ENCODE measurements at regions not wholly inside any gene's neighbourhood (a gene's known extent, or its start where the extent isn't known, plus 50 kb on each side); places are given as distances from the start of the nearest gene placed in this dataset.

DNA sequence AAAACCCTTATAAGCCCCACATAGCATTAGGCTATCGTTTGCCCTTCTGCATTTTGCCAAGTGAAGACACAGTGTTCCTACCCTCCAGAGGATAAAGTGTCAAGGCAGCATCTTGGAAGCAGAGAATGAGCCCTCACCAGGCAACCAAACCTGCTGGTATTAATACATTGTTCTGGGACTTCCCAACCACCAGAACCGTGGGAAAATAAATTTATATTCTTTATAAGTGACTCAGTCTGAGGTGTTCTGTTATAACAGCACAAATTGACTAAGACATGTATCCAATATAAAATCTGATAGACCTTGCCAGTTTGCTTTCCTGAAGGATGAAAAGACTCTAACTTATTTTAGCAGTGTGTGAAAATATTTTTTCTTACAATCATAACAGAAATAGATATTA is 792.5 kb upstream of the LRRC4C start:
- Histone ChIP-seq H3K27me3 (ENCODE audit: low read depth) (no peaks in the 10 kb centered on the region), H3K4me1 (no peaks in the 10 kb centered on the region), H3K36me3 (replicated peaks) (no peaks in the 10 kb centered on the region), H3K4me3 (no peak overlapping the region), H3K9me3 (no peaks in the 10 kb centered on the region)
- in situ Hi-C loops (cut with MboI; ENCODE audit: low sequenced_read_pairs): no loop called here
- no peak for DNase-seq (ENCODE audit: low spot score in 2 of 2)

DNA sequence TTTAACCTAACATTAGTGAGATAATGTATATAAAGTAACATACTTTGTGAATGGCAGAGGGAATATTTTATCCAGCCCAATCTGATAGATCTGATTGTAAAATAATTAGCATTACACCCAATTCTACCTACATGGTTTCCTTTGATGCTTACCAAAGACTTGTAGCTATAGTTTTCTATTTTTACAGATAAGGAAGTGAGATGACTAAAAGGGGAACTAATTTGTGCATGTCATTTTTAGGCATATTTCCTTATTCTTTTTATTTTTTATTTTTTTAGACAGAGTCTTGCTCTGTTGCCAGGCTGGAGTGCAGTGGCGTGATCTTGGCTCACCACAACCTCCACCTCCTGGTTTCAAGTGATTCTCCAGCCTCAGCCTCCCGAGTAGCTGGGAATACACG is 793.7 kb upstream of the LRRC4C start:
- no peaks in the 10 kb centered on the region for H3K9me3 ChIP-seq
- no peak overlapping the region for H3K4me3 ChIP-seq
- in situ Hi-C loops (cut with MboI; ENCODE audit: low sequenced_read_pairs): no loop called here
- no peaks in the 10 kb centered on the region for H3K36me3 ChIP-seq (replicated peaks)
- H3K27me3 ChIP-seq (ENCODE audit: low read depth): no peaks in the 10 kb centered on the region
- DNase-seq (ENCODE audit: low spot score in 2 of 2): no peak
- no peaks in the 10 kb centered on the region for H3K4me1 ChIP-seq

DNA sequence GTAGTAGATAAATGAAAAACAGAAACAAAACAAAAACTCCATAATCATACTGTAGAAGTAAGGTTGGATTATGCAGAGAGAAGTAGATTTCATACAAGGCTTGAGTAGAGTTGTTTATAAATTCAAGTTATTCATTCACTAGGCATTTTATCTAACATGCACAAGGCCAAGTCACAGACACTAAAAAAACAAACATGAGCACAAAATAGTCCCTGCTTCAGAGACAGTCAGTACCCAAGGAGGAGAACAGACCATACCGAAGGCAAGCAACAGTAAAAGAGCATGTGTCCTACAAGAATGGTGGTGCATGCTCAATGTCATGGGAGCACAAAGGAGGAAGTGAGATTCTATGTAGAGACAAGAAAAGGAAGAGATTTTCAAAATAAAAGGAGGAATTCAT is 796.5 kb upstream of the LRRC4C start:
- no peak for DNase-seq (ENCODE audit: low spot score in 2 of 2)
- no peak overlapping the region for H3K4me3 ChIP-seq
- H3K36me3 ChIP-seq (replicated peaks): no peaks in the 10 kb centered on the region
- H3K4me1 ChIP-seq: no peaks in the 10 kb centered on the region
- no peaks in the 10 kb centered on the region for H3K9me3 ChIP-seq
- in situ Hi-C loops (cut with MboI; ENCODE audit: low sequenced_read_pairs): no loop called here
- H3K27me3 ChIP-seq (ENCODE audit: low read depth): no peaks in the 10 kb centered on the region

- in situ Hi-C loops (cut with MboI; ENCODE audit: low sequenced_read_pairs): no loop called here
- H3K4me1 ChIP-seq: no peaks in the 10 kb centered on the region
These were observed 798.1 kb upstream of the LRRC4C start for GRCh38 chr11:42257534-42257933.

DNA sequence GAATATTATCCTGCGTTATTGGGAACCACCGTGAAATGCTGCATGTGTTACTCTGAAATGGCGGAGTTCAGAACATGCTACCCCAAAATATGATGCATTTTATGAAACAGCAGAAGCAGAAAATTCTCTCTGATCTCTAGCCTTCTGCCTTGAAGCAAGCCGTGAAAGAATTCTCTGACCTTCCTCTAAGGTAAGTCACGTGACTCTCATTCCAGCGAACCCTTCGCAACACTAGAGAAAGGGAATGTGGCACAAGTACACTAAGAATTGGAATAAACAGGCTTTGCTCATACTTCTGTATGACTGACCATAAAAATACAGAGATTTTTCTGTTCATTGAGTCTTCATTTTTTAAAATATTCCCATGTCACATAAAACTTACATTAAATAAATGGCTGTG is 805.6 kb upstream of the LRRC4C start:
- H3K9me3 ChIP-seq: no peaks in the 10 kb centered on the region
- H3K4me1 ChIP-seq: no peaks in the 10 kb centered on the region
- H3K27me3 ChIP-seq (ENCODE audit: low read depth): no peaks in the 10 kb centered on the region
- no peak overlapping the region for H3K4me3 ChIP-seq
- in situ Hi-C loops (cut with MboI; ENCODE audit: low sequenced_read_pairs): no loop called here
- no peaks in the 10 kb centered on the region for H3K36me3 ChIP-seq (replicated peaks)
- no peak for DNase-seq (ENCODE audit: low spot score in 2 of 2)

More at GRCh38 chr11:42257534-42257933, 798.1 kb upstream of the LRRC4C start:
- no peaks in the 10 kb centered on the region for H3K9me3 ChIP-seq
- H3K27me3 ChIP-seq (ENCODE audit: low read depth): no peaks in the 10 kb centered on the region
- no peak overlapping the region for H3K4me3 ChIP-seq
- no peaks in the 10 kb centered on the region for H3K36me3 ChIP-seq (replicated peaks)
- no peak for DNase-seq (ENCODE audit: low spot score in 2 of 2)

GRCh38 chr11:42271306-42271705 is 811.9 kb upstream of the LRRC4C start:
- Histone ChIP-seq H3K36me3 (replicated peaks) (no peaks in the 10 kb centered on the region), H3K4me3 (no peak overlapping the region), H3K27me3 (ENCODE audit: low read depth) (no peaks in the 10 kb centered on the region), H3K4me1 (no peaks in the 10 kb centered on the region), H3K9me3 (no peaks in the 10 kb centered on the region)
- in situ Hi-C loops (cut with MboI; ENCODE audit: low sequenced_read_pairs): no loop called here
- no peak for DNase-seq (ENCODE audit: low spot score in 2 of 2)

DNA sequence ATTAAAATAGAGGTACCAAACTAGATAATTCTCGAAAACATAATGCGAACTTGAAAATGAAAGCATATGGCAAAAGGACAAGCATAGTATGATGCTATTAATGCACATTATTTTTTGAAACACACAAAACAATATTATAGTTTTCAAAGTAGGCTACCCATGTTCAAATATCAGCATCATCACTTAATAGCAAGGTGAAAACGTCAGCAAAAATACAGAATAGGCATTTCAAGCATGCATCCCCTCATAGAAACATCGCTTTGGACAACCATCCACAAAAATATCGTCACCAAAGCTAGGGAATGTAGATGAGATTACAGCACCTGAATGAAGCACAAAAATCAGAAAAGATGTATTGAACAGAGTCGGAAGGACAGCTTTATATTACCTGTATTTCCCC is 814.5 kb upstream of the LRRC4C start:
- in situ Hi-C loops (cut with MboI; ENCODE audit: low sequenced_read_pairs): no loop called here
- H3K4me3 ChIP-seq: no peak overlapping the region
- H3K9me3 ChIP-seq: no peaks in the 10 kb centered on the region
- no peaks in the 10 kb centered on the region for H3K36me3 ChIP-seq (replicated peaks)
- DNase-seq (ENCODE audit: low spot score in 2 of 2): no peak
- H3K27me3 ChIP-seq (ENCODE audit: low read depth): no peaks in the 10 kb centered on the region
- H3K4me1 ChIP-seq: no peaks in the 10 kb centered on the region

DNA sequence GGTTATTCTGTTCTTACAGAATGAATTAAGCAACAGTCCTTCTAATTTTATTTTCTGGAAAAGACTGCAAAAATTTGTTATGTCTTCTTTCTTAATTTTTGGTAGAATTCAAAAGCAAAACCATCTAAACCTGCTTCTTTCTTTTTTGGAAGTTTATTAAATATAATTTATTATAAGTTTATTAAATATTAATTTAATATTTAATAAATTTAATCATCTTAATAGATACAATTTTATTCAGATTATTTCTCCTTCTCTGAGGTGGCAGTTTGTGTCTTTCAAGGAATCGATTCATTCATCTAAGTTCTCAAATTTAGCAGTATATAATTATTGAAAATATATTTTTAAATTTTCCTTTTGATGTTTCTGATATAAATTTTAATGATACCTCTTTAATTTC is 837.5 kb upstream of the LRRC4C start:
- no peak overlapping the region for H3K4me3 ChIP-seq
- no peaks in the 10 kb centered on the region for H3K27me3 ChIP-seq (ENCODE audit: low read depth)
- no peaks in the 10 kb centered on the region for H3K9me3 ChIP-seq
- no peaks in the 10 kb centered on the region for H3K4me1 ChIP-seq
- no peak for DNase-seq (ENCODE audit: low spot score in 2 of 2)
- in situ Hi-C loops (cut with MboI; ENCODE audit: low sequenced_read_pairs): no loop called here
- H3K36me3 ChIP-seq (replicated peaks): no peaks in the 10 kb centered on the region

DNA sequence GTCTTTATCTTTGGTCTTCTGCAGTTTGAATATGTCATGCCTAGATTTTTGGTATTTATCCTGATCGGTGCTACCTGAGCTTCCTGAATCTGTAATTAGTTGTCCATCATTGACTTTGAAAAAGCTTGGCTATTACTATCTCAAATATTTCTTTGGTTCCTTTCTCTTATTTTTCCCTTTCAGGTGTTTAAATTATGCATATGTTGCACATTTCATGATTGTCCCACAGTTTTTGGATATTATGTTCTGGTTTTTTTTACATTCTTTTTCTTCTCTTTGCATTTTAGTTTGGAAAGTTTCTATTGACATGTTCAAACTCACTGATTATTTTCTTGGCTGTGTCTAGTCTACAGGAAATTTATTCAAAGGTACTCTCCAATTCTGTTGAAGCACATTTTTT is 840.3 kb upstream of the LRRC4C start:
- Histone ChIP-seq H3K4me1 (no peaks in the 10 kb centered on the region), H3K4me3 (no peak overlapping the region), H3K36me3 (replicated peaks) (no peaks in the 10 kb centered on the region), H3K27me3 (ENCODE audit: low read depth) (no peaks in the 10 kb centered on the region), H3K9me3 (no peaks in the 10 kb centered on the region)
- in situ Hi-C loops (cut with MboI; ENCODE audit: low sequenced_read_pairs): no loop called here
- DNase-seq (ENCODE audit: low spot score in 2 of 2): no peak

DNA sequence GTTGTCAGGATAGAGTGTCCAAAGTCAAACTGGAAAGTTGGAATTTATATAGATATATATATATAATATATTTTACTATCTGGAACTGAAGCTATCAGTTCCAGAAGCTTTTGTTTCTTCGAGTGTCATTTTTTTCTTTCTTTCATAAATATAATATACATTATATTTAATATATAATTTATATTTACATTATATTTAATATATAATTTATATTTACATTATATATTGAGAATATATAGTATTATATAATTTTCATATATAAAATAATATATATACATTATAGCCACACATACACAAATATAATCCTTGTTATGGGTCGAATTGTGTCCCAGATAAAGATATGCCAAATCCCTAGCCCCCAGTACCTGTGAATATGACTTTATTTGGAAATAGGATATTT is 842.3 kb upstream of the LRRC4C start:
- in situ Hi-C loops (cut with MboI; ENCODE audit: low sequenced_read_pairs): no loop called here
- no peaks in the 10 kb centered on the region for H3K27me3 ChIP-seq (ENCODE audit: low read depth)
- no peaks in the 10 kb centered on the region for H3K4me1 ChIP-seq
- no peaks in the 10 kb centered on the region for H3K36me3 ChIP-seq (replicated peaks)
- DNase-seq (ENCODE audit: low spot score in 2 of 2): no peak
- H3K4me3 ChIP-seq: no peak overlapping the region
- no peaks in the 10 kb centered on the region for H3K9me3 ChIP-seq

GRCh38 chr11:42311514-42311913 is 852.1 kb upstream of the LRRC4C start:
- in situ Hi-C loops (cut with MboI; ENCODE audit: low sequenced_read_pairs): no loop called here
- Histone ChIP-seq H3K36me3 (replicated peaks) (no peaks in the 10 kb centered on the region), H3K27me3 (ENCODE audit: low read depth) (no peaks in the 10 kb centered on the region), H3K9me3 (no peaks in the 10 kb centered on the region), H3K4me3 (no peak overlapping the region), H3K4me1 (no peaks in the 10 kb centered on the region)
- DNase-seq (ENCODE audit: low spot score in 2 of 2): no peak

DNA sequence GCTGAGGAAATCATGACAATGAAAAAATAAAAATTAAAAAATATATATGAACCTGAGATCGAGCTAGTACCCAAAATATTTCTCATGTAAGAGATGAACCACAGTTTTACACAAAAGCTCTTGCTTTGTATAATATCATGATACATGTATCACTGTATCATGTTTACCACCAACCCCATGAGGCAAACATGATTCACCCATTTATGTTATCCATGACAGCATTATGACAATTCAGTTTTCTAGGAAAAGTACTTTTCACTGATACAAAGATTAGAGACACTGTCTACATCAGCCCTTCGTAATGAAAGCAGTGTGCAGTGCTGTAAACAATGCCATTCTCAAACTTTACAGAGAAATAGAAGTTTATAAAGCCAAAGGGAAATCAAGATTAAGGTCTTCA is 852.5 kb upstream of the LRRC4C start:
- Histone ChIP-seq H3K4me1 (no peaks in the 10 kb centered on the region), H3K9me3 (no peaks in the 10 kb centered on the region), H3K4me3 (no peak overlapping the region), H3K36me3 (replicated peaks) (no peaks in the 10 kb centered on the region), H3K27me3 (ENCODE audit: low read depth) (no peaks in the 10 kb centered on the region)
- no peak for DNase-seq (ENCODE audit: low spot score in 2 of 2)
- in situ Hi-C loops (cut with MboI; ENCODE audit: low sequenced_read_pairs): no loop called here

DNA sequence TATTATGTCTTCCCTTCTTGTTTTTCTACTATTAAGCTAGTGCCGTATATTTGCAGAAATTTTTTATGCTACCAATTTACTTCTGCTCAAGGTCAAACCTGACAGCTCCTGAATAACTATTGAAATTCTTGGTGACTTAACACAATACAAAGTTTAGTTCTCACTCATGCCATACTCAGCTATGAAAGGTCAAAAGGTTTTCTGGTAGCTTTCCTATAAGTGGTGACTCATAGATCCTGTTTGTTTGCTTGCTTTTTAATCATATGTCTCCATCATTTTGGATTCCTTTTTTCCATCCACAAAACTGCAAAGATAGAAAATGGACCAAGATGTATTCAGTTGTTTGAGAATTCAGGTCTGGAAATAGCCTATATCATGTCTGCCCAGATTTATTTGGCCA is 855.8 kb upstream of the LRRC4C start:
- in situ Hi-C loops (cut with MboI; ENCODE audit: low sequenced_read_pairs): no loop called here
- Histone ChIP-seq H3K36me3 (replicated peaks) (no peaks in the 10 kb centered on the region), H3K9me3 (no peaks in the 10 kb centered on the region), H3K4me3 (no peak overlapping the region), H3K4me1 (no peaks in the 10 kb centered on the region), H3K27me3 (ENCODE audit: low read depth) (no peaks in the 10 kb centered on the region)
- DNase-seq (ENCODE audit: low spot score in 2 of 2): no peak

GRCh38 chr11:42315846-42316245 is 856.4 kb upstream of the LRRC4C start:
- no peaks in the 10 kb centered on the region for H3K27me3 ChIP-seq (ENCODE audit: low read depth)
- H3K4me1 ChIP-seq: no peaks in the 10 kb centered on the region
- no peaks in the 10 kb centered on the region for H3K36me3 ChIP-seq (replicated peaks)
- in situ Hi-C loops (cut with MboI; ENCODE audit: low sequenced_read_pairs): no loop called here
- no peak overlapping the region for H3K4me3 ChIP-seq
- H3K9me3 ChIP-seq: no peaks in the 10 kb centered on the region
- no peak for DNase-seq (ENCODE audit: low spot score in 2 of 2)

DNA sequence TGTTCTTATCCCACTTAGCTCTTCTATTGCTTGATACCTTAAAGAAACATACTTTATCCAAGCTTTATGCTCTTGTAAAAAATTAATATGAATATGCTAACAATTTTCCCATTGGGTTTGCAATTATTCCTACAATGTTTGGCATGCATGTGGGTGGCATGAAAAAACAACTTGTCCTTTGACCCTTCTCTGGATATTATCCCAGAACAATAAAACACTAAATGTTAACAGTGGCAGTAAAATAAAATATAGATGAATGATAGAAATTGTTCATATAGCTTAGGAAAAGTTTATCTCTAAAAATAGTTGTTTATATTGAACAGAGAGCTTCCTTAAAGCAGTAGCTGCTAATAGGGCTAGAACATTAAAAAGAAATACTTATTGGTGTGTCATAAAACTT is 860.5 kb upstream of the LRRC4C start:
- no peak for DNase-seq (ENCODE audit: low spot score in 2 of 2)
- H3K4me1 ChIP-seq: no peaks in the 10 kb centered on the region
- in situ Hi-C loops (cut with MboI; ENCODE audit: low sequenced_read_pairs): no loop called here
- H3K4me3 ChIP-seq: no peak overlapping the region
- no peaks in the 10 kb centered on the region for H3K36me3 ChIP-seq (replicated peaks)
- no peaks in the 10 kb centered on the region for H3K9me3 ChIP-seq
- H3K27me3 ChIP-seq (ENCODE audit: low read depth): no peaks in the 10 kb centered on the region
